Fibroblast of the aortic adventitia (primary cell): ENCODE measurements at regions not wholly inside any gene's neighbourhood (a gene's known extent, or its start where the extent isn't known, plus 50 kb on each side); places are given as distances from the start of the nearest gene placed in this dataset.
A peak's percentile ranks its signal among the peaks of the same experiment; 100 is the strongest.

ENCODE experiments used
- DNase-seq: peaks from one replicate; pipeline ENCODE4 v3.0.0-alpha.2; 2010; ENCODE audit warnings: low read depth
- H3K4me3 ChIP-seq: 2 replicates; pipeline ENCODE4 v1.5.1; 2011; ENCODE audit warnings: low read depth, mild to moderate bottlenecking, control low read depth, low read length, moderate library complexity
- TF ChIP-seq, protein P1 (sequence below): IDR thresholded peaks from 2 replicates; pipeline ENCODE4 v1.5.1; 2011; ENCODE audit warnings: mild to moderate bottlenecking, low read length, control low read depth, inconsistent platforms; ENCODE audit not compliant: insufficient read depth

DNA sequence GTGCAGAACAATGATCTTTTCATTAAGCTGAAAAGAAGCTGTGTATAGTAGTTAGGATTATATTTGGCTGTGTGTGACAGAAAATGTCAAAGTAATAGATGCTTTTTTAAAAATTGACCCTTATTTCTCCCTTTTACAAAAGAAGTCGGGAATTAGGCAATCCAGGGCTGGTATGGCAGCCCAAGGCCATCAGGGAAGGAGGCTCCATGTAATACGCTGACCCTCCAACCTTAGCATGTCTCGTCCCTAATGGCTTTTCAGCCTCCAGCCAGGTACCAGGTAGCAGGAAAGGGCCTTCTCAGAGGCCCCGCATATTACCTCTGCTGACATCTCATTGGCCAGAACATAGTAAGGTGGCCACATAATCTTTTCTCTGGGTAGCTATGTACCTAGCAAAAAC is 79.7 kb downstream of the VCPKMT start:
- TF ChIP-seq, protein P1, sequence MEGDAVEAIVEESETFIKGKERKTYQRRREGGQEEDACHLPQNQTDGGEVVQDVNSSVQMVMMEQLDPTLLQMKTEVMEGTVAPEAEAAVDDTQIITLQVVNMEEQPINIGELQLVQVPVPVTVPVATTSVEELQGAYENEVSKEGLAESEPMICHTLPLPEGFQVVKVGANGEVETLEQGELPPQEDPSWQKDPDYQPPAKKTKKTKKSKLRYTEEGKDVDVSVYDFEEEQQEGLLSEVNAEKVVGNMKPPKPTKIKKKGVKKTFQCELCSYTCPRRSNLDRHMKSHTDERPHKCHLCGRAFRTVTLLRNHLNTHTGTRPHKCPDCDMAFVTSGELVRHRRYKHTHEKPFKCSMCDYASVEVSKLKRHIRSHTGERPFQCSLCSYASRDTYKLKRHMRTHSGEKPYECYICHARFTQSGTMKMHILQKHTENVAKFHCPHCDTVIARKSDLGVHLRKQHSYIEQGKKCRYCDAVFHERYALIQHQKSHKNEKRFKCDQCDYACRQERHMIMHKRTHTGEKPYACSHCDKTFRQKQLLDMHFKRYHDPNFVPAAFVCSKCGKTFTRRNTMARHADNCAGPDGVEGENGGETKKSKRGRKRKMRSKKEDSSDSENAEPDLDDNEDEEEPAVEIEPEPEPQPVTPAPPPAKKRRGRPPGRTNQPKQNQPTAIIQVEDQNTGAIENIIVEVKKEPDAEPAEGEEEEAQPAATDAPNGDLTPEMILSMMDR, result no peak
- DNase-seq, result no peak
- no peak overlapping the region for H3K4me3 ChIP-seq

DNA sequence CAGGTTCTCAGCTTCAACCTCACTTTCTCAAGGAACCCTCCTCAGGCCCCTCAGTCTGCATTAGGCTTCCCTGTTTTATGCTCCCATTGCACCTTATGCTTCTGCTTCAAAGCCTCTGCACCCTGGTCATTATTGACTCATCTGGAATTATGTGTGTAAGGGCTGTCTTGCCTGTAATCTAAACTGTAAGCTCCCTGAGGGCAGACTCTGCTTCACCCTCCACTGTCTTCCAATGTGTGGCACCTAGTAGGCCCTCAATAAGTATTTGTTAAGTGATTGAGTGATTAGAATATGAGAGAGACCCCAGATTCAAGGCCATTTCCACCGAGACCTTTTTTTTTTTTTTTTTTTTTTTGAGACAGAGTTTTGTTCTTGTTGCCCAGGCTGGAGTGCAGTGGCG is 79.1 kb downstream of the VCPKMT start:
- no peak for DNase-seq
- H3K4me3 ChIP-seq, result no peak overlapping the region
- TF ChIP-seq, protein P1, result no peak

DNA sequence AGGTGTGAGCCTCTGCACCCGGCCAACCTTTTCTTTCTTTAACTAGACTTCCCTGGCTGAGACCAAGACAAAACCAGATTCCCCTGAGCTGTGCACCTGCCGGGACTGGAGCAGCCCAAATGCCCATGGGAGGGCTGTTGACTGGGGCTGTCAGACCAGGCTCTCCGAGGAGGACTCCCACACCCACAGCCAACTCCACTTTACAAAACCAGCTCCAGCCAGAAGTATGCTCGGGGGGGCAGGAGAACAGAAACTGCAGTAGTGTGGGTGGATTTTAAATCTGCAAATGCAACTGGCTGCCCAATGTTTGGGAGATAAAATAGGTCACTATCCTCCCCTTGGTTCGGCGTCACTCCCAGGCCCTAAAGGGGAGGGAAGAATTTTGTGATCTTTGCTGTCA is 78.5 kb downstream of the VCPKMT start:
- no peak for DNase-seq
- H3K4me3 ChIP-seq, result no peak overlapping the region
- TF ChIP-seq, protein P1, result no peak

DNA sequence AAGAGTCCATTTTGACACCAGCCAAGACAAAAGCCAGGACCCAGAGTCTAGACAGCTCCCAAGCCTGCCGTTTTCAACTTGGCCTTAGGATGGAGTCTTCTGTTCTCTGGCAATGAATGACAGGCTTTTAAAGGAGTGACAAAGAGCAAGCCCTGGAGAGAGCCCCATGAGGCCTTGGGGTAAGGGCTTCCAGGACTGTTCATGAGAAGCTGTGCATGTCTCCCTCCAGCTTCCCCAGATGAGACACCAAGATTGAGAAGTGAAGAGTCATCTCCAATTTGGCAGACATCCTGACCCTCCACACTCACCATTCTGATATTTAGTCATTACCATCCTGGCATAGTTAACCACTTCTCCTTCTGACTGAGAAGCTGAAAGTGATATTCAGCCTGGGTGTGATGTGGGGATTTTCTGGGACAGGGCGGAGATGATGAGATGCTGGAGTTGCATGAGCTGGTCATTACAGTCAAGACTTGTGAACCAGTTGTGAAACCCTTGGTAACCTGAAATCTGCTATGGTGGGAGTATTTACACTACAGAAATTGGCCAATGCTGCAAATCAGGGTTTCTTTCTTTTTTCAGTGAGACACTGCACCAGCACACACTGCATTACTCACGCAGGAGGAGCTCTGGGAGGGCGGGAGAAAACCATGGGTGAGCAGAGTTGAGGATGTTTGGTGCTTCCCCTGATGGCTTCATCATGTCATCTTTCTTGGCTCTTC is 77.8 kb downstream of the VCPKMT start:
- peak; percentile 90 for DNase-seq
- no peak overlapping the region for H3K4me3 ChIP-seq
- TF ChIP-seq, protein P1, result no peak

DNA sequence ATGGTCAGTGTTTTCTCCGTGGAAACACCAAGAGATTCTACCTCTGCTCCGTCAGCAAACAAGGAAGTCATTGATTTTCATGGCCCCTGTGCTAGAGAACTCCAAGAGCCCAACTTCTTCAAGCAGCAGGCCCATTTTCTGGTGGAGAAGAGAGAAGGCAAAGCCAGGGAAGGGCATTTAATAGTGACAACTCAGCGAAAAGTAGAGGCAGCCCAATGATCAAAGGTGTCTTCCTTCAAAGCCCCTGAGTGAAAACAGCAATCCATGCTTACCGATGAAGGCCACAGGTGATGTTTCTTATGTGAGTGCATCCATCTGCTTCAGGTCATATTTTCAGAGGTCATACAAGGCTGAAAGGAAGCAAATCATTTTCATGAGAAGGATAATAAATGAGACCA is 77.3 kb downstream of the VCPKMT start:
- no peak overlapping the region for H3K4me3 ChIP-seq
- TF ChIP-seq, protein P1, result no peak
- no peak for DNase-seq

DNA sequence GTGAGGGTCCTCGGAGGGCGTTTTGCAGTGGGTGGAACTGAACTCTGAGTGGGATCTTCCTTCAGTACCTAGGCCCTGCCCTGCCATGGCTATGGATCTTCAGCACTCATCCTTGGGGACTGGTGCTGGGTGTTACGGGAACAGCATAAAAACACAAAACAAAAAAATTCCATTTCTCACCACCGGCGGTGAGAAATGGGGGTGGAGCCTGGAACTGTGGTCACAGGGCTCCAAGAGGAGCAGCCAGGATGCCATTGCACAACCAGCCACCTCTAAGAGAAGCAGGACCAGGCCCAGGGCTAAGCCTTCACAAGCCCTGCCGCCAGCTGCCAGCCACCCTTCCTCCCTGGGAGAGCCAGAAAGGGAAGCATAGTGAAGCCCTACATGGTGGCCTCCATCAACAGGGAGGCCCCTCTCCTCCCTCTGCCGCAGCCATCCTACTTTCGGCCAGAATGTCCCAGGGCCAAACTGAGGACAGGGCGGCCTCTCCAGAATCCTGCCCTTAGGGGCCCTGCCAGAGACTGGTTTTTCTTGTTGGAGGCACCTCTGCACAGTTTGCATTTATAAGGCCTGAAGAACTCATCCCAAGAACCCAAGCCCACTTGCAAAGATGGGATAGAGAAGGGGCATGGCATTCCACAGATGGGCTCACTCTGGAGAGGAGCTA is 76.5 kb downstream of the VCPKMT start:
- TF ChIP-seq, protein P1, result no peak
- no peak overlapping the region for H3K4me3 ChIP-seq
- DNase-seq, result no peak

DNA sequence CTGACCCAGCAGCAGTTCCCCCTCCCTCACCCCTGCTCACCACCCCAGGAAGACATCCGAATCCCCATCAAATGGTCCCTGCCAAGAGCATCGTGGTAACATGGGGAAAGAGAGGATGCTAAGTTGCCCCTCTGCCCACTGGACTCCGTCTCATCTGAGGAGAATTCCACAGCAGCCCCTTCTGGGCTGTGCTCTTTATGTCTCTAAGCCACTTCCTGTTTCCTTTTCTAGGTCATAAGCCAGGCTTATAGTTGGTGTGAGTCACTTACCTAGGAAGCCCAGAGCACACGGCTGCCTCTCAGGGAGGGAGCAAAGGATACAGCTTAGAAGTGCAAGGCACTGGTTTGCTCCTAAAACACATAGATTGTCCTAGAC is 76.0 kb downstream of the VCPKMT start:
- peak; percentile 60 for DNase-seq
- no peak overlapping the region for H3K4me3 ChIP-seq
- TF ChIP-seq, protein P1, result no peak
